Fibroblast of mammary gland (primary cell): ENCODE measurements at regions not wholly inside any gene's neighbourhood (a gene's known extent, or its start where the extent isn't known, plus 50 kb on each side); places are given as distances from the start of the nearest gene placed in this dataset.

Experiments used
- DNase-seq: peaks from one replicate; pipeline ENCODE4 v3.0.0-alpha.2; 2010; ENCODE audit warnings: low read depth
- H3K4me3 ChIP-seq: 2 replicates; pipeline ENCODE4 v1.5.1; 2011; ENCODE audit warnings: low read depth, mild to moderate bottlenecking, low read length, moderate library complexity; ENCODE audit not compliant: control insufficient read depth
- CTCF ChIP-seq: conservative IDR thresholded peaks from 2 replicates; pipeline ENCODE4 v1.5.1; 2011; ENCODE audit warnings: low read depth, low read length, inconsistent platforms; ENCODE audit not compliant: control insufficient read depth, insufficient read depth

- TF ChIP-seq CTCF: no peak
- no peak overlapping the region for H3K4me3 ChIP-seq
- no peak for DNase-seq
Measured at GRCh38 chr2:200235533-200235932, 71.0 kb upstream of the SPATS2L start.

- no peak for DNase-seq
- no peak for TF ChIP-seq CTCF
Measured at GRCh38 chr2:200239216-200239615, 67.3 kb upstream of the SPATS2L start.

DNA sequence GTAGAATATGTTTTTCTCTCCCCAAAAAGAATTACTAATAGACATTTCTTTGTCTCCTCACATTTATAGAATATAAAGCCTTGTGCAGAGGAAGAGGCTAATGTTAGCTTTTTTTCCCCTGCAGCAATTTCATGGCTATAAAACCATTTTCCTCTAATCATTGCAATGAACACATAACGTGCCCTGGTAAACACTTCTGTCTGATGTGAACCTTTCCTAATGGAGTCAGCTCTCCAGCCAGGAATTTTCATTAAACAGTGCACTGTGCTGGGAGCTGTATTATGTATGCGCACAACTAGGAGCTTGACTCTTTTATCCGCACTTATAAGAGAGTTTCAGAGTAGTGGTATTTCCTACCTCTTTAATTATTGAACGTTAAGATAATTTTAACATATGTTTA, 63.9 kb upstream of the SPATS2L start:
- TF ChIP-seq CTCF: no peak
- no peak overlapping the region for H3K4me3 ChIP-seq
- no peak for DNase-seq

More at GRCh38 chr2:200239216-200239615, 67.3 kb upstream of the SPATS2L start:
- H3K4me3 ChIP-seq: no peak overlapping the region

DNA sequence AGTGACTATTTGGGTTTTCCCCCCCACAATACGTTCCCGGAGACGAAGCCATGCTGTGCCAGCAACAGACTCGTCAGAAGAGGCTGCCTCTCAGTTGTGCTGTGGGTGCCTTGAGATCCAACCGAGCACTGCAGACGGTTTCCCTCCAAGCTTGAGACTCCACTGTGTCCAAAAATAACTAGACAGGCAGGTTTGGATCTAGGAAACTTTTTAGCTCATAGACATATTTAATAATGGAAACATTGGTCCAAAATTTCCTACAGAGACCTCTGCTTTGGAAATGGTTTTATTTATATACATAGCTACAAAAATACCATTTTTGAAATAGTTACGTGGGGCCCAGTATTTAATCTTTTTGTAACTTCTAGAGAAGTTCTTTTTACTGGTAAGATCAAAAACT, 63.1 kb upstream of the SPATS2L start:
- DNase-seq: no peak
- TF ChIP-seq CTCF: no peak
- H3K4me3 ChIP-seq: no peak overlapping the region

DNA sequence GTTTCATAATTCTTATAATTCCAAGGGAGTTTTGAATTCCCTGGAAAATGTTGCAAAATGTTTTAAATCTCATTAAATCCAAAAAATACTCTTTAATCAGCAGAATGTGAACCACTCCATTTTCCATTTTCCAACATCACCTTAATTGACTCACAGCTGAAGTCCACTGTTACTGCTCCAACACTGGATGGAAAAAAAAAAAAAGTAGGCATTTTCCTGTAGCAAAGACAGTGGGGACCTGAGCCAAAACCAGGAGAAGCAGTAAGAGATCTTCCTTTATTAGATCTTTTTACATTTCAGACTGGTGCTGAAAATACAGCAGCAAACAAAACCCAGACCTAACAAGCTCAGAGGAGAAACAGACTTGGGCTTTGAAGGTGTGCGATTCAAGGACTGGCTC, 62.4 kb upstream of the SPATS2L start:
- H3K4me3 ChIP-seq: no peak overlapping the region
- no peak for TF ChIP-seq CTCF
- DNase-seq: no peak

GRCh38 chr2:200247494-200247893, 59.0 kb upstream of the SPATS2L start:
- DNase-seq: no peak
- H3K4me3 ChIP-seq: no peak overlapping the region
- TF ChIP-seq CTCF: no peak
